ENCODE measurements at regions not wholly inside any gene's neighbourhood (a gene's known extent, or its start where the extent isn't known, plus 50 kb on each side); places are given as distances from the start of the nearest gene placed in this dataset.

DNA sequence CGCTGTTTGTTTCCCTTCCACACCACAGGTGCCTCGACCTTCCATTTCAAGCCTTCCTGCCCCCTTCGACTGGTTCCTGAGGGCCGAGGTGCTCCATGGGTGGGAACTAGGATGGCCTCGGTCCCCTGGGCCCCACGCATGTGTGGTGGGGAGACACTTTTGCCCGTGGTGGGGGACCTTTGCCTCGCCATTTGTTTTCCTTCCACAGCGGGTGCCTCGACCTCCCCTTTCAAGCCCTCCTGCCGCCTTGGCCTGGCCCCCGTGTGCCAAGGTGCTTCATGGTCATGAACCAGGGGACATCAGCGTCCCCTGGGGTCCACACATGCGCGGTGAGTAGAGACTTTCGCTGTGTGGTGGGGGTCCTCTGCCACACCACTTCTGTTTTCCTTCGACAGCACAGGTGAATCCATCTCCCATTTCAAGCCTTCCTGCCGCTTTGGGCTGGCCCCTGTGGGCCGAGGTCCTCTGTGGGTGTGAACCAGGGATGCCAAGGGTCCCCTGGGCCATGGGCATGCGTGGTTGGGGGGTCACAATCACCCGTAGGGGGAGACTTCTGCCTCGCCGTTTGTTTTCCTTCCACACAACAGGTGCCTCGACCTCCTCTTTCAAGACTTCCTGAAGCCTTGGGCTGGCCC lies 364.4 kb downstream of the ALG10 start:
- TF ChIP-seq, protein P1, sequence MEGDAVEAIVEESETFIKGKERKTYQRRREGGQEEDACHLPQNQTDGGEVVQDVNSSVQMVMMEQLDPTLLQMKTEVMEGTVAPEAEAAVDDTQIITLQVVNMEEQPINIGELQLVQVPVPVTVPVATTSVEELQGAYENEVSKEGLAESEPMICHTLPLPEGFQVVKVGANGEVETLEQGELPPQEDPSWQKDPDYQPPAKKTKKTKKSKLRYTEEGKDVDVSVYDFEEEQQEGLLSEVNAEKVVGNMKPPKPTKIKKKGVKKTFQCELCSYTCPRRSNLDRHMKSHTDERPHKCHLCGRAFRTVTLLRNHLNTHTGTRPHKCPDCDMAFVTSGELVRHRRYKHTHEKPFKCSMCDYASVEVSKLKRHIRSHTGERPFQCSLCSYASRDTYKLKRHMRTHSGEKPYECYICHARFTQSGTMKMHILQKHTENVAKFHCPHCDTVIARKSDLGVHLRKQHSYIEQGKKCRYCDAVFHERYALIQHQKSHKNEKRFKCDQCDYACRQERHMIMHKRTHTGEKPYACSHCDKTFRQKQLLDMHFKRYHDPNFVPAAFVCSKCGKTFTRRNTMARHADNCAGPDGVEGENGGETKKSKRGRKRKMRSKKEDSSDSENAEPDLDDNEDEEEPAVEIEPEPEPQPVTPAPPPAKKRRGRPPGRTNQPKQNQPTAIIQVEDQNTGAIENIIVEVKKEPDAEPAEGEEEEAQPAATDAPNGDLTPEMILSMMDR (IDR thresholded peaks at IDR 0.05): no peak

DNA sequence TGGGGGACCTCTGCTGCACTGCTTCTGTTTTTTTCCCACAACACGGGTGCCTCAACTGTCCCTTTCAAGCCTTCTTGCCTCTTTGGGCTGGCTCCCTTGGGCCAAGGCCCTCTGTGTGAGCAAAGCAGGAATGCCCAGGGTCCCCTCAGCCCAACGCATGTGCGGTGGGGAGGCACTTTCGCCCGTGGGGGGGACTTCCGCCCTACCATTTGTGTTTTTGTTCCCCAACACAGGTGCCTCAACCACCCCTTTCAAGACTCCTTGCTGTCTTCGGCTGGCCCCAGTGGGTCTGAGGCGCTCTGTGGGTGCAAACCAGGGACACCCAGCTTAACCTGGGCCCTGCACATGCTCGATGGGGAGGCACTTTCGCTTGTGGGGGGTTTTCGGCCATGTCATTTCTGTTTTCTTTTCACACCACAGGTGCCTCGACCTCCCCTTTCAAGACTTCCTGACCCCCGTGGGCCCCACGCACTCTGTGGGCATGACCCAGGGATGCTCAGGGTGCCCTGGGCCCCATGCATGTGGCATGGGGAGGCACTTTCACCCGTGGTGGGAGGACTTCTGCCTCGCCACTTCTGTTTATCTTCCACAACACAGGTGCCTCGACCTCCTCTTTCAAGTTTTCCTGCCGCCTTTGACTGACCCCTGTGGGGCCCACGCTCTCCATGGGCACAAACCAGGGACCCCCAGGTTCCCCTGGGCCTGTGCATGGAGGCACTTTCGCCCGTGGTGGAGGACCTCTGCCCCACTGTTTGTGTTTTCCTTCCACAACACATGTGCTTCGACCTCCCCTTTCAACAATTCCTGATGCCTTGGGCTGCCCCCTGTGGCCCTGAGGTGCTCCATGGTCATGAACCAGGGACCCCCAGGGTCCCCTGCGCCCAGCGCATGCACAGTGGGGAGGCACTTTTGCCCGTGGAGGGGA lies 365.7 kb downstream of the ALG10 start:
- TF ChIP-seq, protein P1 (IDR thresholded peaks at IDR 0.05): no peak

DNA sequence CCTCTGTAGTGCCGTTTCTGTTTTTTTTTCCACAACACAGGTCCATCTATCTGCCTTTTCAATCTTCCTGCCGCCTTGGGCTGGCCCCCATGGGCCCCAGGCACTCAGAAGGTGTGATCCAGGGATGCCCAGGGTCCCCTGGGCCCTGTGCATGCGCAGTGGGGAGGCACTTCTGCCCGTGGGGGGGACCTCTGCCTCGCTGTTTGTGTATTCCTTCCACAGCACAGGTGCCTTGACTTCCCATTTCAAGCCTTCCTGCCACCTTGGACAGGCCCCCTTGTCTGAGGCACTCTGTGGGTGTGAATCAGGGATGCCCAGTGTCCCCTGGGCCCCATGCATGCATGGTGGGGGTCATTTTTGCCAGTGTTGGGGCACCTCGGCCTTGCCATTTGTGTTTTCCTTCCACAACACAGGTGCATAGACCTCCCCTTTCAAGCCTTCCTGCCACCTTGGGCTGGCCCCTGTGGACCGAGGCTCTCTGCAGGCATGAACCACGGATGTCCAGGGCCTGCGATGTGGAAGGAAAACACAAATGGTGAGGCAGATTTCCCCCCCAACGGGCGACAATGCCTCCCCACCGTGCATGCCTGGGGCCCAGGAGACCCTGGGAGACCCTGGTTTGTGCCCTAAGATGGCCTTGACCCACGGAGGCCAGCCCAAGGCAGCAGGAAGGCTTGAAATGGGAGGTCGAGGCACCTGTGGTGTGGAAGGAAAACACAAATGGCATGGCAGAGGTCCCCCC lies 366.5 kb downstream of the ALG10 start:
- TF ChIP-seq, protein P1 (IDR thresholded peaks at IDR 0.05): no peak

DNA sequence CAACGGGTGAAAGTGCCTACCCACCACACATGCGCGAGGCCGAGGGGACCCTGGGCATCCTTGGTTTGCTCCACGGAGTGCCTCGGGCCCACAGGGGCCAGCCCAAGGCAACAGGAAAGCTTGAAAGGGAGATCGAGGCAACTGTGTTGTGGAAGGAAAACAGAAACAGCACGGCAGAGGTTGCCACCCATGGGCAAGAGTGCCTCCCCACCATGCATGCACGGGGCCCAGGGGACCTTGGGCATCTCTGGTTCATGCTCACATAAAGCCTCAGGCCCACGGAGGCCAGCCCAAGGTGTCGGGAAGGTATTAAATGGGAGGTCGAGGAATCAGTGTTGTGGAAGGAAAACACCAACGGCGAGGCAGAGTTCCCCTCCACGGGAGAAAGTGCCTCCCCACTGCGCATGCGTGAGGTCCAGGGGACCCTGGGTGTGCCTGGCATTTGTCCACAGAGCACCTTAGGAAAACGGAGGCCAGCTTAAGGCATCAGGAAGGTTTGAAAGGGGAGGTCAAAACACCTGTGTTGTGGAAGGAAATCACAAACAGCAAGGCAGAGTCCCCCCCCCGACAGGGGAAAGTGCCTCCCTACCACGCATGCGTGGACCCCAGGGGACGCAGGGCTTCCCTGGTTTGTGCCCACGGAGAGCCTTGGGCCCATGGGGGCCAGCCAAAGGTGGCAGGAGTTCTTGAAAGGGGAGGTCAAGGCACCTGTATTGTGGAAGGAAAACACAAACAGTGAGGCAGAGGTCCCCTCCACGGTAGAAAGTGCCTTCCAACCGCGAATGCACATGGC lies 367.3 kb downstream of the ALG10 start:
- TF ChIP-seq, protein P1 (IDR thresholded peaks at IDR 0.05): no peak

DNA sequence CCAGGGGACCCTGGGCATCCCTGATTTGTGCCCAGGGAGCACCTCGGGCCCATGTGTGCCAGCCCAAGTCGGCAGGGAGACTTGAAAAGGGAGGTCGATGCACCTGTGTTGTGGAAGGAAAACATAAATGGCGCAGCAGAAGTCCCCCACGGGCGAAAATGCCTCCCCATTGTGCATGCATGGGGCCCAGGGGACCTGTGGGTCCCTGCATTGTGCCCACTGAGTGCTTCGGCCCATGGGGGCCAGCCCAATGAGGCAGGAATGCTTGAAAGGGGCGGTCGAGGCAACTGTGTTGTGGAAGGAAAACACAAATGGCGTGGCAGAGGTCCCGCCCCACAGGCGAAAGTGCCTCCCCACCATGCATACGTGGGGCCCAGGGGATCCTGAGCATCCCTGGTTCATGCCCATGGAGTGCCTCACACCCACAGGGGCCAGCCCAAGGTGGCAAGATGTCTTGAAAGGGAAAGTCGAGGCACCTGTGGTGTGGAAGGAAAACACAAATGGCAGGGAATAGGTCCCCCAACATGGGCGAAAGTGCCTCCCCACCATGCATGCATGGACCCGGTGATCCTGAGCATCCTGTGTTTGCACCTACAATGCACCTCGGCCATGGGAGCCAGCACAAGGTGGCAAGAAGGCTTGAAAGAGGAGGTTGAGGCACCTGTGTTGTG lies 368.0 kb downstream of the ALG10 start:
- TF ChIP-seq, protein P1 (IDR thresholded peaks at IDR 0.05): no peak

DNA sequence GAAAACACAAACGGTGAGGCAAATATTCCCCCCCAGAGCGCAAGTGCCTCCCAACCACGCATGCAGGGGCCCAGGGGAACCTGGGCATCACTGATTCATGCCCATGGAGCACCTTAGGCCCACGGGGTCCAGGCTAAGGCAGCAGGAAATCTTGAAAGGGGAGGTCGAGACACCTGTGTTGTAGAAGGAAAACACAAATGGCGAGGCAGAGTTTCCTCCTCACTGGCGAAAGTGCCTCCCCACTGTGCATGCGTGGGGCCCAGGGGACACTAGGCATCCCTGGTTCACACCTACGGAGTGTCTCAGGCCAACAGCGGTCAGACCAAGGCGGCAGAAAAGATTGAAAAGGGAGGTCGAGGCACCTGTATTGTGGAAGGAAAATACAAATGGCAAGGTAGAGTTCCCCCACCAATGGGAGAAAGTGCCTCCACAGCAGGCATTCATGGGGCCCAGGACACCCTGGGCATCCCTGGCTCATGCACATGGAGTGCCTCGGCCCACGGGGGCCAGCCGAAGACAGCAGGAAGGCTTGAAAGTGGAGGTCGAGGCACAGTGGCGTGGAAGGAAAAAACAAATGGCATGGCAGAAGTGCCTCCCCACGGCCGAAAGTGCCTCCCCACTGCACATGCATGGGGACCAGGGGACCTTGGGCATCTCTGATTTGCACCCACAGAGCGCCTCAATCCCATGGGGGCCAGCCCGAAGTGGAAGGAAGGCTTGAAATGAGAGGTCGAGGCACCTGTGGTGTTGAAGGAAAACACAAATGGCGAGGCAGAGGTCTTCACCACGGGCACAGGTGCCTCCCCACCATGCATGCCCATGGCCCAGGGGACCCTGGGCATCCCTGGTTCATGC lies 368.8 kb downstream of the ALG10 start:
- TF ChIP-seq, protein P1 (IDR thresholded peaks at IDR 0.05): no peak
